WTC11 (cell line): ENCODE measurements at regions not wholly inside any gene's neighbourhood (a gene's known extent, or its start where the extent isn't known, plus 50 kb on each side); places are given as distances from the start of the nearest gene placed in this dataset.
"Not testable (repeated sequence)": the region's sequence is repeated elsewhere in the genome, so short reads cannot be mapped to it uniquely, and the experiment has no call there.

Experiments
- ATAC-seq: fragments of 200-7000 bp; cut with Tn5 transposase; 2 replicates; pipeline ENCODE4 v1.10.0; 2021; ENCODE audit warnings: mild to moderate bottlenecking, moderate library complexity
- CTCF ChIA-PET: fragments of 300-600 bp; sonication (Branson Sonifier 250); formaldehyde crosslinking; loops from one replicate; lab custom pipeline; 2021; ENCODE audit warnings: antibody characterized with exemption; lab: Charles Lee
- POLR2A ChIA-PET: fragments of 350-600 bp; sonication (Branson Sonifier 250); formaldehyde crosslinking; loops from one replicate; lab custom pipeline; 2021; ENCODE audit warnings: antibody characterized with exemption; lab: Charles Lee
- DNase-seq: peaks from one replicate; pipeline ENCODE4 v3.0.0; 2021; ENCODE audit warnings: low spot score
- H3K27ac Mint-ChIP-seq: 2 replicates; pipeline ENCODE4 v1.8.0; 2021; ENCODE audit warnings: mixed read lengths
- H3K27me3 Mint-ChIP-seq: 2 replicates; pipeline ENCODE4 v1.8.0; 2021; ENCODE audit warnings: low read depth, mild to moderate bottlenecking, moderate library complexity, mixed read lengths
- H3K36me3 Mint-ChIP-seq: 2 replicates; pipeline ENCODE4 v1.8.0; 2021; ENCODE audit warnings: mixed read lengths
- H3K4me1 Mint-ChIP-seq: 2 replicates; pipeline ENCODE4 v1.8.0; 2022; ENCODE audit warnings: mixed read lengths
- H3K4me3 Mint-ChIP-seq: 2 replicates; pipeline ENCODE4 v1.8.0; 2021; ENCODE audit warnings: mild to moderate bottlenecking, moderate library complexity, mixed read lengths
- H3K9me3 Mint-ChIP-seq: 2 replicates; pipeline ENCODE4 v1.8.0; 2021; ENCODE audit warnings: mixed read lengths
- ATF6 ChIP-seq: sonication (generic); formaldehyde crosslinking; IDR thresholded peaks from 2 replicates; pipeline ENCODE4 v1.8.1; 2023; ENCODE audit warnings: mild to moderate bottlenecking, missing genetic modification reagents
- CDX4 ChIP-seq: fragments of 250-450 bp; sonication (Bioruptor Pico); IDR thresholded peaks from 2 replicates; pipeline ENCODE4 v1.9.0; 2021; ENCODE audit warnings: moderate library complexity, mild to moderate bottlenecking, inconsistent platforms, borderline replicate concordance
- CREB1 ChIP-seq: sonication (generic); formaldehyde crosslinking; IDR thresholded peaks from 2 replicates; pipeline ENCODE4 v1.8.0; 2023; ENCODE audit warnings: mild to moderate bottlenecking, missing genetic modification reagents
- CREM ChIP-seq: sonication (generic); formaldehyde crosslinking; IDR thresholded peaks from 2 replicates; pipeline ENCODE4 v1.8.1; 2022; ENCODE audit warnings: mild to moderate bottlenecking, missing genetic modification reagents, moderate library complexity
- ETV6 ChIP-seq: sonication (generic); formaldehyde crosslinking; IDR thresholded peaks from 2 replicates; pipeline ENCODE4 v1.8.1; 2022; ENCODE audit warnings: mild to moderate bottlenecking, missing genetic modification reagents
- IRF2 ChIP-seq: sonication (generic); formaldehyde crosslinking; IDR thresholded peaks from 2 replicates; pipeline ENCODE4 v1.8.0; 2022; ENCODE audit warnings: low read depth, missing genetic modification reagents, borderline replicate concordance
- JAZF1 ChIP-seq: fragments of 250-450 bp; sonication (Bioruptor Pico); IDR thresholded peaks from 2 replicates; pipeline ENCODE4 v1.9.0; 2021; ENCODE audit warnings: moderate library complexity, mild to moderate bottlenecking, inconsistent platforms
- KAT7 ChIP-seq: sonication (generic); formaldehyde crosslinking; IDR thresholded peaks from 2 replicates; pipeline ENCODE4 v1.8.1; 2023; ENCODE audit warnings: missing genetic modification reagents, mild to moderate bottlenecking, borderline replicate concordance
- MLX ChIP-seq: sonication (generic); formaldehyde crosslinking; IDR thresholded peaks from 2 replicates; pipeline ENCODE4 v1.8.1; 2023; ENCODE audit warnings: mild to moderate bottlenecking, missing genetic modification reagents, moderate library complexity
- MXD4 ChIP-seq: fragments of 250-450 bp; sonication (Bioruptor Pico); IDR thresholded peaks from 2 replicates; pipeline ENCODE4 v1.8.0; 2021; ENCODE audit warnings: mild to moderate bottlenecking, moderate library complexity, borderline replicate concordance
- MYBL2 ChIP-seq: sonication (generic); formaldehyde crosslinking; IDR thresholded peaks from 2 replicates; pipeline ENCODE4 v1.8.1; 2023; ENCODE audit warnings: mild to moderate bottlenecking, moderate library complexity, missing genetic modification reagents
- PRDM15 ChIP-seq: sonication (generic); formaldehyde crosslinking; IDR thresholded peaks from 2 replicates; pipeline ENCODE4 v1.8.0; 2022; ENCODE audit warnings: missing genetic modification reagents
- SMAD3 ChIP-seq: sonication (generic); formaldehyde crosslinking; IDR thresholded peaks from 2 replicates; pipeline ENCODE4 v1.8.0; 2022; ENCODE audit warnings: missing genetic modification reagents, mild to moderate bottlenecking, borderline replicate concordance
- SOX15 ChIP-seq: fragments of 250-450 bp; sonication (Bioruptor Pico); IDR thresholded peaks from 2 replicates; pipeline ENCODE4 v1.9.0; 2021; ENCODE audit warnings: mild to moderate bottlenecking
- TEAD1 ChIP-seq: sonication (generic); formaldehyde crosslinking; IDR thresholded peaks from 2 replicates; pipeline ENCODE4 v1.8.0; 2022; ENCODE audit warnings: mild to moderate bottlenecking, missing genetic modification reagents
- ZNF138 ChIP-seq: sonication (generic); formaldehyde crosslinking; conservative IDR thresholded peaks from 2 replicates; pipeline ENCODE4 v1.8.1; 2022; ENCODE audit warnings: mild to moderate bottlenecking, moderate library complexity, missing genetic modification reagents
- ZNF232 ChIP-seq: sonication (generic); formaldehyde crosslinking; IDR thresholded peaks from 2 replicates; pipeline ENCODE4 v1.8.0; 2022; ENCODE audit warnings: mild to moderate bottlenecking, missing genetic modification reagents
- ZNF317 ChIP-seq: sonication (generic); formaldehyde crosslinking; IDR thresholded peaks from 2 replicates; pipeline ENCODE4 v1.8.1; 2023; ENCODE audit warnings: low read depth, mild to moderate bottlenecking, moderate library complexity, missing genetic modification reagents, borderline replicate concordance
- ZNF423 ChIP-seq: fragments of 250-450 bp; sonication (Bioruptor Pico); IDR thresholded peaks from 2 replicates; pipeline ENCODE4 v2.1.2; 2022; ENCODE audit warnings: mild to moderate bottlenecking, moderate library complexity
- ZNF512 ChIP-seq: sonication (generic); formaldehyde crosslinking; IDR thresholded peaks from 2 replicates; pipeline ENCODE4 v1.8.1; 2022; ENCODE audit warnings: missing genetic modification reagents, borderline replicate concordance
- ZSCAN18 ChIP-seq: fragments of 250-450 bp; sonication (Bioruptor Pico); IDR thresholded peaks from 2 replicates; pipeline ENCODE4 v2.1.2; 2022; ENCODE audit warnings: mild to moderate bottlenecking, moderate library complexity

GRCh38 chr11:80930038-80930437, 1489.2 kb upstream of the TENM4 start (continued):
- TF ChIP-seq ZSCAN18 (CRISPR knock-in tag) (no peak), MXD4 (CRISPR knock-in tag) (no peak), ZNF423 (CRISPR knock-in tag) (no peak)

GRCh38 chr11:80929031-80929805, 1488.4 kb upstream of the TENM4 start:
- H3K27ac Mint-ChIP-seq = no peak overlapping the region
- CTCF ChIA-PET = no interaction called here
- TF ChIP-seq JAZF1 (CRISPR knock-in tag) (no peak), ZNF232 (CRISPR knock-in tag) (no peak), ZNF138 (CRISPR knock-in tag) (no peak), ZNF317 (CRISPR knock-in tag) (no peak), KAT7 (CRISPR knock-in tag) (no peak), IRF2 (CRISPR knock-in tag) (no peak), CREB1 (no peak), ZNF423 (CRISPR knock-in tag) (no peak), CDX4 (no peak), ATF6 (CRISPR knock-in tag) (no peak), PRDM15 (CRISPR knock-in tag) (no peak), SOX15 (CRISPR knock-in tag) (no peak)
- ATAC-seq (no peak), DNase-seq (no peak)
- H3K4me1 Mint-ChIP-seq = peaks cover 9% of the 10 kb centered on the region
- H3K4me3 Mint-ChIP-seq = no peak overlapping the region
- POLR2A ChIA-PET = no interaction called here
- no peaks in the 10 kb centered on the region for H3K36me3 Mint-ChIP-seq
- no peaks in the 10 kb centered on the region for H3K9me3 Mint-ChIP-seq
- no peaks in the 10 kb centered on the region for H3K27me3 Mint-ChIP-seq

- CTCF ChIA-PET = no interaction called here
- Mint-ChIP-seq H3K27me3 (no peaks in the 10 kb centered on the region), H3K36me3 (no peaks in the 10 kb centered on the region), H3K27ac (no peak overlapping the region), H3K4me1 (no peaks in the 10 kb centered on the region), H3K4me3 (no peak overlapping the region), H3K9me3 (no peaks in the 10 kb centered on the region)
- POLR2A ChIA-PET = no interaction called here
- no peak for TF ChIP-seq MYBL2 (CRISPR knock-in tag)
- TF ChIP-seq TEAD1 (CRISPR knock-in tag) = no peak
- no peak for TF ChIP-seq SMAD3 (CRISPR knock-in tag)
- TF ChIP-seq ETV6 (CRISPR knock-in tag) = no peak
- no peak for TF ChIP-seq ZNF512 (CRISPR knock-in tag)
- no peak for TF ChIP-seq MLX (CRISPR knock-in tag)
- no peak for TF ChIP-seq CREM (CRISPR knock-in tag)
- no peak for ATAC-seq
- no peak for DNase-seq
Measured at GRCh38 chr11:80925321-80925720, 1484.5 kb upstream of the TENM4 start.

- H3K4me1 Mint-ChIP-seq = not testable (repeated sequence)
Measured at GRCh38 chr11:80921310-80921709, 1480.5 kb upstream of the TENM4 start.

More at GRCh38 chr11:80921310-80921709, 1480.5 kb upstream of the TENM4 start:
- H3K27ac Mint-ChIP-seq, H3K36me3 Mint-ChIP-seq, POLR2A ChIA-PET, ATAC-seq, CTCF ChIA-PET, DNase-seq, H3K4me3 Mint-ChIP-seq, H3K9me3 Mint-ChIP-seq, H3K27me3 Mint-ChIP-seq: not testable (repeated sequence)
